A549 (cell line): ENCODE measurements at regions not wholly inside any gene's neighbourhood (a gene's known extent, or its start where the extent isn't known, plus 50 kb on each side); places are given as distances from the start of the nearest gene placed in this dataset.

ENCODE experiments used
- ATAC-seq, 2 experiments: fragments of 200-7000 bp in 1 of 2; fragments of >200 bp in 1 of 2; cut with Nextera tagmentation in 1 of 2; cut with Tn5 transposase in 1 of 2; 3 replicates each; pipeline versions ENCODE4 v1.8.0 to v1.9.1; 2018 to 2020; ENCODE audit warnings: mild to moderate bottlenecking in 1 of 2, moderate library complexity in 1 of 2
- CTCF ChIA-PET: fragments of 300-600 bp; sonication (Branson Sonifier 250); formaldehyde crosslinking; extraction: SDS; loops from one replicate; lab custom pipeline; 2021; ENCODE audit warnings: antibody characterized with exemption, inconsistent platforms; lab: Yijun Ruan, JAX
- POLR2A ChIA-PET: fragments of 350-600 bp; formaldehyde crosslinking; extraction: SDS; loops from one replicate; lab custom pipeline; 2021; ENCODE audit warnings: antibody characterized with exemption, inconsistent platforms; lab: Yijun Ruan, JAX
- DNase-seq, 2 experiments: peaks; one replicate each; pipeline versions ENCODE4 v3.0.0 to v3.0.0-alpha.2; 2011 to 2016; ENCODE audit warnings: low read depth in 1 of 2, low spot score in 1 of 2
- FAIRE-seq: peaks from 2 replicates; lab custom pipeline; 2011; peaks lifted over from hg19 to GRCh38; lab: Jason Lieb, UNC
- H3K27ac ChIP-seq, 2 experiments: fragments of >200 bp; sonication (Bioruptor Twin); formaldehyde crosslinking; 3 replicates each; pipeline ENCODE4 v1.5.1; 2016 to 2017
- H3K4me1 ChIP-seq: fragments of >200 bp; sonication (Bioruptor Twin); formaldehyde crosslinking; 3 replicates; pipeline ENCODE4 v1.6.1; 2016
- H3K4me2 ChIP-seq: fragments of >200 bp; sonication (Bioruptor Twin); formaldehyde crosslinking; 3 replicates; pipeline ENCODE4 v1.6.1; 2016
- H3K4me3 ChIP-seq: fragments of >200 bp; sonication (Bioruptor Twin); formaldehyde crosslinking; 3 replicates; pipeline ENCODE4 v1.5.1; 2016
- H3K9me3 ChIP-seq: fragments of >200 bp; sonication (Bioruptor Twin); formaldehyde crosslinking; 3 replicates; pipeline ENCODE4 v1.6.1; 2016
- ATOH8 ChIP-seq: fragments of 250-450 bp; sonication (Bioruptor Pico); IDR thresholded peaks from 2 replicates; pipeline ENCODE4 v1.5.0; 2020; ENCODE audit warnings: low read depth, mild to moderate bottlenecking, moderate library complexity
- CHD2 ChIP-seq: fragments of 150-350 bp; IDR thresholded peaks from 2 replicates; pipeline ENCODE4 v1.6.1; 2014; ENCODE audit warnings: low read length; ENCODE audit not compliant: partially characterized antibody
- CHD4 ChIP-seq: fragments of 200-600 bp; sonication (generic); IDR thresholded peaks from 2 replicates; pipeline ENCODE4 v1.6.1; 2016; ENCODE audit warnings: antibody characterized with exemption, mild to moderate bottlenecking, borderline replicate concordance
- E2F6 ChIP-seq: IDR thresholded peaks from 2 replicates; pipeline ENCODE4 v1.6.1; 2012; ENCODE audit warnings: low read depth, borderline replicate concordance
- EHF ChIP-seq: fragments of 250-450 bp; sonication (Bioruptor Pico); IDR thresholded peaks from 2 replicates; pipeline ENCODE4 v1.5.0; 2020; ENCODE audit warnings: mild to moderate bottlenecking
- FOSL2 ChIP-seq, 2 experiments: fragments of 450-650 bp in 1 of 2; fragments of >200 bp in 1 of 2; sonication (Bioruptor Twin) in 1 of 2; formaldehyde crosslinking; IDR thresholded peaks; 2 replicates each; pipeline versions ENCODE4 v1.5.0 to v1.6.1; 2016 to 2020; ENCODE audit warnings: mild to moderate bottlenecking in 1 of 2, moderate library complexity in 1 of 2
- FOXS1 ChIP-seq: fragments of 250-450 bp; sonication (Bioruptor Pico); IDR thresholded peaks from 2 replicates; pipeline ENCODE4 v1.5.0; 2020; ENCODE audit warnings: mild to moderate bottlenecking, moderate library complexity
- HES2 ChIP-seq: fragments of >200 bp; sonication (Bioruptor Twin); formaldehyde crosslinking; IDR thresholded peaks from 2 replicates; pipeline ENCODE4 v1.6.1; 2016
- HMGXB4 ChIP-seq: fragments of 250-450 bp; sonication (Bioruptor Pico); IDR thresholded peaks from 2 replicates; pipeline ENCODE4 v1.5.0; 2021; ENCODE audit warnings: mild to moderate bottlenecking, moderate library complexity, borderline replicate concordance
- JUN ChIP-seq, 2 experiments: fragments of >200 bp; sonication (Bioruptor Twin); formaldehyde crosslinking; IDR thresholded peaks; 2 replicates in 1 of 2; 3 replicates in 1 of 2; pipeline ENCODE4 v1.6.1; 2016 to 2017
- KDM1A ChIP-seq: fragments of 200-600 bp; sonication (generic); IDR thresholded peaks from 2 replicates; pipeline ENCODE4 v1.6.1; 2016; ENCODE audit warnings: low read depth, mild to moderate bottlenecking
- MYC ChIP-seq: IDR thresholded peaks from 2 replicates; pipeline ENCODE4 v1.6.1; 2012; ENCODE audit warnings: mild to moderate bottlenecking, inconsistent platforms, low read length, improper control_type of control experiment, borderline replicate concordance
- NFE2L2 ChIP-seq: fragments of 150-350 bp; conservative IDR thresholded peaks from 2 replicates; pipeline ENCODE4 v1.6.1; 2014; ENCODE audit warnings: low read length
- REST ChIP-seq: fragments of 200-600 bp; sonication (generic); IDR thresholded peaks from 2 replicates; pipeline ENCODE4 v1.6.1; 2016; ENCODE audit warnings: antibody characterized with exemption, mild to moderate bottlenecking, moderate library complexity
- TFCP2L1 ChIP-seq: fragments of 250-450 bp; sonication (Bioruptor Pico); IDR thresholded peaks from 2 replicates; pipeline ENCODE4 v1.5.0; 2021; ENCODE audit warnings: mild to moderate bottlenecking
- TP53 ChIP-seq: fragments of 250-450 bp; sonication (Bioruptor Pico); IDR thresholded peaks from 2 replicates; pipeline ENCODE4 v1.5.0; 2021; ENCODE audit warnings: mild to moderate bottlenecking, moderate library complexity
- ZC3H11A ChIP-seq: fragments of 450-650 bp; IDR thresholded peaks from 2 replicates; pipeline ENCODE4 v1.6.1; 2014; ENCODE audit warnings: antibody characterized with exemption, mild to moderate bottlenecking
- WGBS: methylation state at CpG from one replicate; pipeline ENCODE4 v1.1.6; 2017; ENCODE audit errors: missing lambda C conversion rate; 5-methylcytosine and 5-hydroxymethylcytosine counted together

- no peak overlapping the region for H3K27ac ChIP-seq
- no peaks in the 10 kb centered on the region for H3K9me3 ChIP-seq
- no peak overlapping the region for H3K4me3 ChIP-seq
- ChIA-PET POLR2A (interaction anchor here (0.6 kb wide), 1 partner anchor 617 kb away, joined by 7 read pairs; no protein-coding TSS in a partner anchor), CTCF (no interaction called here)
- ATAC-seq (no peak), FAIRE-seq (no peak), DNase-seq (no peak)
- H3K4me2 ChIP-seq = no peak overlapping the region
- H3K4me1 ChIP-seq = no peaks in the 10 kb centered on the region
- 74% methylated on average over 5 of the region's 5 CpGs for WGBS
- TF ChIP-seq REST = no peak
- no peak for TF ChIP-seq ATOH8 (CRISPR knock-in tag)
These were observed 61.4 kb upstream of the NFIL3 start for GRCh38 chr9:91485006-91485405.

- no peak for DNase-seq
- FAIRE-seq = no peak
- WGBS = 69% methylated on average over 8 of the region's 8 CpGs
- ATAC-seq = no peak
- no peak for TF ChIP-seq JUN (IDR thresholded peaks at IDR 0.05)
- TF ChIP-seq TP53 (CRISPR knock-in tag) = no peak
- TF ChIP-seq NFE2L2 = no peak
- TF ChIP-seq MYC = no peak
- no peak for TF ChIP-seq FOSL2 (IDR thresholded peaks at IDR 0.05)
- no peak for TF ChIP-seq FOSL2 (CRISPR knock-in tag; IDR thresholded peaks at IDR 0.05)
- no peak for TF ChIP-seq ZC3H11A
- no peak for TF ChIP-seq E2F6
- TF ChIP-seq CHD4 = no peak
- no peak for TF ChIP-seq TFCP2L1 (CRISPR knock-in tag)
- no peak for TF ChIP-seq REST
- no peak for TF ChIP-seq EHF
- no peak for TF ChIP-seq HES2
- no peak for TF ChIP-seq FOXS1 (CRISPR knock-in tag)
- no peak for TF ChIP-seq CHD2
- TF ChIP-seq KDM1A = no peak
- no peak for TF ChIP-seq HMGXB4
- TF ChIP-seq ATOH8 (CRISPR knock-in tag) = no peak
- Histone ChIP-seq H3K4me2 (no peak overlapping the region), H3K9me3 (no peaks in the 10 kb centered on the region), H3K27ac (no peak overlapping the region), H3K4me1 (no peaks in the 10 kb centered on the region), H3K4me3 (no peak overlapping the region)
- POLR2A ChIA-PET = no interaction called here
- CTCF ChIA-PET = no interaction called here
These were observed 60.2 kb upstream of the NFIL3 start for GRCh38 chr9:91483835-91484234.
